Activated CD8-positive, alpha-beta T cell treated with anti-CD3 and anti-CD28 coated beads for 36 hours (primary cell): ENCODE measurements at regions not wholly inside any gene's neighbourhood (a gene's known extent, or its start where the extent isn't known, plus 50 kb on each side); places are given as distances from the start of the nearest gene placed in this dataset.

Experiments
- ATAC-seq: fragments of 200-7000 bp; cut with Tn5 transposase; one replicate; pipeline ENCODE4 v1.10.0; 2021; ENCODE audit warnings: mild to moderate bottlenecking, moderate library complexity
- CTCF ChIA-PET: fragments of 350-600 bp; sonication (Branson Sonifier 250); formaldehyde crosslinking; loops from one replicate; lab custom pipeline; 2021; ENCODE audit warnings: antibody characterized with exemption; lab: Charles Lee
- POLR2A ChIA-PET: fragments of 350-600 bp; sonication (Branson Sonifier 250); formaldehyde crosslinking; loops from one replicate; lab custom pipeline; 2021; ENCODE audit warnings: antibody characterized with exemption; lab: Charles Lee
- DNase-seq: peaks from one replicate; pipeline ENCODE4 v3.0.0-alpha.2; 2020
- H3K27ac Mint-ChIP-seq: one replicate; pipeline ENCODE4 v1.8.0; 2021; ENCODE audit warnings: mild to moderate bottlenecking, mixed read lengths
- H3K27me3 Mint-ChIP-seq: one replicate; pipeline ENCODE4 v1.8.0; 2021; ENCODE audit warnings: mixed read lengths
- H3K36me3 Mint-ChIP-seq: one replicate; pipeline ENCODE4 v1.8.0; 2021; ENCODE audit warnings: low read depth, mixed read lengths
- H3K4me1 Mint-ChIP-seq: one replicate; pipeline ENCODE4 v1.8.0; 2021; ENCODE audit warnings: low read depth, mixed read lengths
- H3K4me3 Mint-ChIP-seq: one replicate; pipeline ENCODE4 v1.8.0; 2021; ENCODE audit warnings: mild to moderate bottlenecking, moderate library complexity, mixed read lengths
- H3K9me3 Mint-ChIP-seq: one replicate; pipeline ENCODE4 v1.8.0; 2021; ENCODE audit warnings: mixed read lengths
- CTCF ChIP-seq: fragments of 200-600 bp; IDR thresholded peaks from one replicate; pipeline ENCODE4 v1.8.0; 2022; ENCODE audit warnings: antibody characterized with exemption, mild to moderate bottlenecking
- intact Hi-C: fragments of 100-400 bp; cut with micrococcal nuclease; formaldehyde crosslinking; loops from one replicate; pipeline ENCODE4 v1.10.0; 2022

GRCh38 chr2:235343869-235344268, 150.0 kb upstream of the AGAP1 start:
- ChIA-PET CTCF (no interaction called here), POLR2A (interaction anchor here (0.6 kb wide), 1 partner anchor 90 kb away, joined by 3 read pairs; no protein-coding TSS in a partner anchor)
- Mint-ChIP-seq H3K9me3 (no peaks in the 10 kb centered on the region), H3K4me1 (no peaks in the 10 kb centered on the region), H3K27ac (no peak overlapping the region), H3K27me3 (peaks cover 12% of the 10 kb centered on the region), H3K36me3 (no peaks in the 10 kb centered on the region), H3K4me3 (no peak overlapping the region)
- intact Hi-C loops = no loop called here
- TF ChIP-seq CTCF = no peak
- no peak for ATAC-seq
- no peak for DNase-seq

GRCh38 chr2:235345745-235346144, 148.1 kb upstream of the AGAP1 start:
- H3K27me3 Mint-ChIP-seq = peaks cover 24% of the 10 kb centered on the region
- no peak overlapping the region for H3K4me3 Mint-ChIP-seq
- H3K9me3 Mint-ChIP-seq = no peaks in the 10 kb centered on the region
- ChIA-PET CTCF (no interaction called here), POLR2A (no interaction called here)
- no peak for TF ChIP-seq CTCF
- intact Hi-C loops = no loop called here
- H3K36me3 Mint-ChIP-seq = no peaks in the 10 kb centered on the region
- DNase-seq (no peak), ATAC-seq (no peak)
- no peaks in the 10 kb centered on the region for H3K4me1 Mint-ChIP-seq
- H3K27ac Mint-ChIP-seq = no peak overlapping the region

- Mint-ChIP-seq H3K4me1 (no peaks in the 10 kb centered on the region), H3K36me3 (no peaks in the 10 kb centered on the region), H3K27me3 (peaks cover 22% of the 10 kb centered on the region), H3K4me3 (no peak overlapping the region), H3K27ac (no peak overlapping the region), H3K9me3 (no peaks in the 10 kb centered on the region)
- intact Hi-C loops = no loop called here
- no peak for ATAC-seq
- CTCF ChIA-PET = no interaction called here
- POLR2A ChIA-PET = no interaction called here
- no peak for DNase-seq
- TF ChIP-seq CTCF = no peak
These were observed 146.2 kb upstream of the AGAP1 start for GRCh38 chr2:235347691-235348090.

- DNase-seq = no peak
- H3K9me3 Mint-ChIP-seq = no peaks in the 10 kb centered on the region
- peaks cover 22% of the 10 kb centered on the region for H3K27me3 Mint-ChIP-seq
- H3K4me1 Mint-ChIP-seq = no peaks in the 10 kb centered on the region
- H3K4me3 Mint-ChIP-seq = no peak overlapping the region
- no peak overlapping the region for H3K27ac Mint-ChIP-seq
- intact Hi-C loops = no loop called here
- no peak for TF ChIP-seq CTCF
- ATAC-seq = no peak
- ChIA-PET POLR2A (no interaction called here), CTCF (no interaction called here)
- no peaks in the 10 kb centered on the region for H3K36me3 Mint-ChIP-seq
These were observed 145.5 kb upstream of the AGAP1 start for GRCh38 chr2:235348329-235348728.

- Mint-ChIP-seq H3K27ac (no peak overlapping the region), H3K36me3 (no peaks in the 10 kb centered on the region), H3K4me1 (no peaks in the 10 kb centered on the region), H3K4me3 (no peak overlapping the region), H3K27me3 (peaks cover 22% of the 10 kb centered on the region), H3K9me3 (no peaks in the 10 kb centered on the region)
- ATAC-seq (no peak), DNase-seq (no peak)
- CTCF ChIA-PET = no interaction called here
- POLR2A ChIA-PET = no interaction called here
- intact Hi-C loops = no loop called here
- no peak for TF ChIP-seq CTCF
These were observed 143.6 kb upstream of the AGAP1 start for GRCh38 chr2:235350234-235350633.
